ENCODE measurements at regions not wholly inside any gene's neighbourhood (a gene's known extent, or its start where the extent isn't known, plus 50 kb on each side); places are given as distances from the start of the nearest gene placed in this dataset.

GRCh38 chr3:72318504-72319193 lies 529.6 kb downstream of the SHQ1 start:
- no TSS peak for BruUV-seq (replicated peaks)
- ATAC-seq (ENCODE audit: low read depth) (peak; percentile 76), DNase-seq (peak; percentile 53)
- Histone ChIP-seq H3K23ac (ENCODE audit: low read depth, low read length) (peak overlapping the region; percentile 6; the same call in 1 of the 2 replicates), H2AK9ac (replicated peaks; ENCODE audit: low read depth, low read length, poor library complexity) (peak overlapping the region; percentile 3), H2BK5ac (ENCODE audit: low read depth, low read length, poor library complexity, severe bottlenecking) (peak overlapping the region; percentile 26), H3K4me2 (ENCODE audit: low read depth, low read length) (no peak overlapping the region), H2BK15ac (ENCODE audit: low read depth, low read length) (peak overlapping the region; percentile 7; the same call in 1 of the 3 replicates), H3K14ac (replicated peaks; ENCODE audit: low read depth, low read length) (0 out of 2 replicates have a peak overlapping the region, but pooled peaks have one; percentile 51), H3K36me3 (ENCODE audit: control insufficient read depth, insufficient read depth, low read length) (no peaks in the 10 kb centered on the region), H3K27ac (ENCODE audit: insufficient read depth, low read length) (0 out of 2 replicates have a peak overlapping the region, but pooled peaks have one; percentile 1), H2BK120ac (ENCODE audit: low read depth, low read length) (peak overlapping the region; percentile 78), H3K4me3 (ENCODE audit: insufficient read depth, low read depth, low read length) (no peak overlapping the region), H2BK20ac (ENCODE audit: low read depth, low read length) (peak overlapping the region; percentile 82), H2AFZ (replicated peaks; ENCODE audit: low read length, poor library complexity) (peak overlapping the region; percentile 85), H4K91ac (ENCODE audit: insufficient read depth, low read depth, low read length) (peak overlapping the region; percentile 55; the same call in 1 of the 2 replicates), H2AK5ac (ENCODE audit: low read depth, low read length) (peak overlapping the region; percentile 3; the same call in 1 of the 2 replicates), H3K79me1 (ENCODE audit: low read depth in 1 of 2, low read length in 2 of 2) (no peaks in the 10 kb centered on the region), H4K5ac (ENCODE audit: low read depth, low read length) (no peak overlapping the region), H4K20me1 (ENCODE audit: insufficient read depth, low read length) (no peaks in the 10 kb centered on the region), H3K27me3 (ENCODE audit: control insufficient read depth, insufficient read depth, low read length) (peaks cover 2% of the 10 kb centered on the region; the same call in 1 of the 2 replicates), H3K9me3 (ENCODE audit: control insufficient read depth, insufficient read depth, low read length) (no peaks in the 10 kb centered on the region), H3K18ac (ENCODE audit: low read depth, low read length) (peak overlapping the region; percentile 43; the same call in 1 of the 2 replicates), H3K56ac (ENCODE audit: extremely low read depth, insufficient read depth, low read length) (no peak overlapping the region), H3K9me1 (ENCODE audit: insufficient read depth, low read length) (peaks cover 7% of the 10 kb centered on the region; the same call in 1 of the 2 replicates), H4K8ac (ENCODE audit: low read depth in 2 of 2, low read length in 2 of 2) (peak overlapping the region; percentile 25 to 65; a peak in 3 of 4 replicates), H3K4me1 (ENCODE audit: control insufficient read depth, insufficient read depth, low read length) (peaks cover 20% of the 10 kb centered on the region), H3K4ac (ENCODE audit: low read depth, low read length) (peak overlapping the region; percentile 82), H3K9ac (ENCODE audit: low read depth, low read length) (no peak overlapping the region)
- WGBS, 2 experiments (ENCODE audit: extremely low coverage in 2 of 2, insufficient read length in 1 of 2), result 60% methylated on average over 1 of the region's 12 CpGs; no CpG with 5 or more reads in 1 of the 2 experiments
- ChIA-PET POLR2A (ENCODE audit: unreplicated experiment) (no interaction called here), CTCF (interaction anchor here (1.1 kb wide), 1 partner anchor 12 kb away, joined by 4 read pairs; no protein-coding TSS in a partner anchor)
- TF ChIP-seq MAFK (IDR thresholded peaks at IDR 0.05; ENCODE audit: low read depth, low read length), result no peak
- TF ChIP-seq FOS (IDR thresholded peaks at IDR 0.05; ENCODE audit: low read depth, low read length), result no peak
- TF ChIP-seq MXI1 (IDR thresholded peaks at IDR 0.05; ENCODE audit: borderline replicate concordance, low read depth, low read length), result no peak
- TF ChIP-seq CEBPB (IDR thresholded peaks at IDR 0.05; ENCODE audit: low read depth, low read length), result no peak
- dilution Hi-C loops (cut with HindIII; ENCODE audit: low sequenced_read_pairs, unreplicated experiment), result no loop called here
- intact Hi-C loops (cut with micrococcal nuclease), result no loop called here
- in situ Hi-C loops (cut with MboI; ENCODE audit: low sequenced_read_pairs), result no loop called here

Data from IMR-90 (cell line).